ENCODE measurements at regions not wholly inside any gene's neighbourhood (a gene's known extent, or its start where the extent isn't known, plus 50 kb on each side); places are given as distances from the start of the nearest gene placed in this dataset.

DNA sequence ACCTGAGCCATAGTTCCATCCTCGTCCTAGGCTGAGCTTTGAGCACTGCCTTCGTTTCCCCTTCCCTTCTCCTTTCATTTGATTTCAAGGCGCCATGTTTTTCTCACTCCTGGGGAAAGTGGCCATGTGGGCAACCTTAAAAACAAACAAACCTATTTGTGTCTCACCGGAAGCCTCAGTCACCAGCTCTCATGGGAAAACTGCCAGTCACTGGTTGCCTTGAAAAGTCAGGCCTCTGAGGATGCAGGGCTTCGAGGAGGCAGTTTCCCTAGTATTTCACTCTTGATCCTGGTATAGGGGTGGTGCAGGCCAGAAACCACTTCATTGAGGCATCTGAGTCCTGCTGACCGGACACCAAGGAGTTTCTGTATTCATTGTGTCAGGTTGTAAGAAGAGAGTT lies 59.2 kb upstream of the TRIB2 start:
- H3K27ac ChIP-seq (ENCODE audit: low read depth, low read length) = no peak overlapping the region
- no peaks in the 10 kb centered on the region for H3K27me3 ChIP-seq (ENCODE audit: control insufficient read depth, insufficient read depth, low read length)
- H3K9me3 ChIP-seq (ENCODE audit: control insufficient read depth, insufficient read depth, low read depth, low read length) = no peaks in the 10 kb centered on the region; the same call in 1 of the 2 replicates
- no peak overlapping the region for H3K4me3 ChIP-seq (ENCODE audit: low read depth, low read length)
- no peak overlapping the region for H3K9ac ChIP-seq (ENCODE audit: low read length)
- no peaks in the 10 kb centered on the region for H3K4me1 ChIP-seq (ENCODE audit: control insufficient read depth, insufficient read depth, low read length)
- no peaks in the 10 kb centered on the region for H3K36me3 ChIP-seq (ENCODE audit: control insufficient read depth, insufficient read depth, low read length)

- Histone ChIP-seq H3K27ac (ENCODE audit: low read depth, low read length) (no peak overlapping the region), H3K4me1 (ENCODE audit: control insufficient read depth, insufficient read depth, low read length) (no peaks in the 10 kb centered on the region), H3K9me3 (ENCODE audit: control insufficient read depth, insufficient read depth, low read depth, low read length) (no peaks in the 10 kb centered on the region; the same call in 1 of the 2 replicates), H3K9ac (ENCODE audit: low read length) (no peak overlapping the region), H3K36me3 (ENCODE audit: control insufficient read depth, insufficient read depth, low read length) (no peaks in the 10 kb centered on the region), H3K27me3 (ENCODE audit: control insufficient read depth, insufficient read depth, low read length) (no peaks in the 10 kb centered on the region), H3K4me3 (ENCODE audit: low read depth, low read length) (no peak overlapping the region)
These were observed 58.3 kb upstream of the TRIB2 start for GRCh38 chr2:12658310-12658945.

DNA sequence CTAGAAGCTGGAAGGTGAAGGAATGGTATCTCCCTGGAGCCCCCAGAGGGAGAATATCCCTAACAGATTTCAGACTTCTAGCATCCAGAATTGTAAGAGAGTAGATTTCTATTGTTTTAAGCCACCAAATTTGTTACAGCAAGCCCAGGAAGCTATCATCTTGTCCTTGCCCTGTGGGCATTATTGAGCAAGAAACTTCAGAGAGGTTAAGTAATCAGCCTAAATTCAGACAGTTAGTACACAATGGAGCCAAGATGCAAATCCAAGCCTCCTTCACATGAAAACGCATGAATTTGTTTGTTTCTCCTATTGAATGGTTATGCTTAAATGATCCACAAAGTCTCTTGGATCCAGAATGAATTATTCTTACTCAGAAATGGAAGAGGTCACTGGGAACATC lies 55.2 kb upstream of the TRIB2 start:
- Histone ChIP-seq H3K27ac (ENCODE audit: low read depth, low read length) (no peak overlapping the region), H3K9me3 (ENCODE audit: control insufficient read depth, insufficient read depth, low read depth, low read length) (peaks cover 9% of the 10 kb centered on the region), H3K27me3 (ENCODE audit: control insufficient read depth, insufficient read depth, low read length) (no peaks in the 10 kb centered on the region), H3K36me3 (ENCODE audit: control insufficient read depth, insufficient read depth, low read length) (no peaks in the 10 kb centered on the region), H3K4me3 (ENCODE audit: low read depth, low read length) (no peak overlapping the region), H3K4me1 (ENCODE audit: control insufficient read depth, insufficient read depth, low read length) (no peaks in the 10 kb centered on the region), H3K9ac (ENCODE audit: low read length) (no peak overlapping the region)

DNA sequence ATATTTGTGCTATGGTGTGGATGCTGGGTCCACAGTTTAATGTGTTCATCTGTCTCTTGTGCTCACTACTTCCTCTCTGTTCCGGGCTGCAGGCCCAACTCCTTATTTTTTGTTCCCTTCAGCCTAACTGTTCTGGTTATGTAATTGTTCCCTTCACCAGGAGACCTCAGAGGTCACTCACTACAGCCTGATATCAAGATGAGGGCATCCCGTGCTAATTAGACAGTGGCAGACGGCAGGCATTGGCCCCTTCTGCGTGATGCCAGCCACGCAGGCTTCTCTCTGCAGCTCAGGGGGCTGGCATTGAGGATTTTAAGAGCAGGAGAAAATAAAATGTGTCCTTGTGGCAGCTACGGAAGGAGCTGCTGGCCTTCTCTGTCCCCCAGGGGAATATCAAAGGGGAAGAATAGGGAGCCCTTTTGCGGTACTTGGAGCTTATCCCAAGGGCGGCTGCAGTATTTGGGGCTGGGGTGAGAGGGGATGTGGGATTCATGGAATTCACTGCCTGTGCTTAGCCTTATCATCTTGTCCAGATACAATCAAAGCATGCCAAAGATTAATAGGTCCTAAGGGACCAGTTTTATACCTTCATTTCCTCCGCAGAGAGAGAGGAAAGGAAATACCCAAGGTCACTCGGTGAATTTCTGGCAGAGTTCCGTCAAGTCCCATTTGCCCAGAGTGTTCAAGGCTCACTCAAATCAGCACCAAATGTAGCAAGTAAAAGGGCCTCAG lies 53.3 kb upstream of the TRIB2 start:
- H3K9ac ChIP-seq (ENCODE audit: low read length) = no peak overlapping the region
- no peaks in the 10 kb centered on the region for H3K27me3 ChIP-seq (ENCODE audit: control insufficient read depth, insufficient read depth, low read length)
- H3K4me1 ChIP-seq (ENCODE audit: control insufficient read depth, insufficient read depth, low read length) = no peaks in the 10 kb centered on the region
- H3K27ac ChIP-seq (ENCODE audit: low read depth, low read length) = no peak overlapping the region
- peaks cover 23% of the 10 kb centered on the region for H3K9me3 ChIP-seq (ENCODE audit: control insufficient read depth, insufficient read depth, low read depth, low read length)
- H3K36me3 ChIP-seq (ENCODE audit: control insufficient read depth, insufficient read depth, low read length) = no peaks in the 10 kb centered on the region
- H3K4me3 ChIP-seq (ENCODE audit: low read depth, low read length) = no peak overlapping the region

GRCh38 chr2:12665334-12665733 lies 51.4 kb upstream of the TRIB2 start:
- no peaks in the 10 kb centered on the region; the same call in 1 of the 2 replicates for H3K4me1 ChIP-seq (ENCODE audit: control insufficient read depth, insufficient read depth, low read length)
- no peak overlapping the region for H3K27ac ChIP-seq (ENCODE audit: low read depth, low read length)
- H3K4me3 ChIP-seq (ENCODE audit: low read depth, low read length) = no peak overlapping the region
- no peaks in the 10 kb centered on the region for H3K27me3 ChIP-seq (ENCODE audit: control insufficient read depth, insufficient read depth, low read length)
- H3K36me3 ChIP-seq (ENCODE audit: control insufficient read depth, insufficient read depth, low read length) = no peaks in the 10 kb centered on the region
- H3K9ac ChIP-seq (ENCODE audit: low read length) = no peak overlapping the region
- H3K9me3 ChIP-seq (ENCODE audit: control insufficient read depth, insufficient read depth, low read depth, low read length) = peaks cover 23% of the 10 kb centered on the region

- Histone ChIP-seq H3K9ac (ENCODE audit: low read length) (no peak overlapping the region), H3K4me3 (ENCODE audit: low read depth, low read length) (no peak overlapping the region), H3K4me1 (ENCODE audit: control insufficient read depth, insufficient read depth, low read length) (no peaks in the 10 kb centered on the region; the same call in 1 of the 2 replicates), H3K36me3 (ENCODE audit: control insufficient read depth, insufficient read depth, low read length) (no peaks in the 10 kb centered on the region), H3K27ac (ENCODE audit: low read depth, low read length) (no peak overlapping the region), H3K9me3 (ENCODE audit: control insufficient read depth, insufficient read depth, low read depth, low read length) (peaks cover 23% of the 10 kb centered on the region), H3K27me3 (ENCODE audit: control insufficient read depth, insufficient read depth, low read length) (no peaks in the 10 kb centered on the region)
These were observed 50.3 kb upstream of the TRIB2 start for GRCh38 chr2:12666445-12666844.
